Activated naive CD8-positive, alpha-beta T cell (primary cell): ENCODE measurements at regions not wholly inside any gene's neighbourhood (a gene's known extent, or its start where the extent isn't known, plus 50 kb on each side); places are given as distances from the start of the nearest gene placed in this dataset.

Source experiments
- H3K27ac Mint-ChIP-seq: one replicate; pipeline ENCODE4 v1.8.0; 2021; ENCODE audit warnings: mixed read lengths
- H3K27me3 Mint-ChIP-seq: one replicate; pipeline ENCODE4 v1.8.0; 2021; ENCODE audit warnings: mixed read lengths
- H3K36me3 Mint-ChIP-seq: one replicate; pipeline ENCODE4 v1.8.0; 2021; ENCODE audit warnings: mixed read lengths
- H3K4me1 Mint-ChIP-seq: one replicate; pipeline ENCODE4 v1.8.0; 2021; ENCODE audit warnings: low read depth, mixed read lengths
- H3K4me3 Mint-ChIP-seq: one replicate; pipeline ENCODE4 v1.8.0; 2021; ENCODE audit warnings: mild to moderate bottlenecking, mixed read lengths
- H3K9me3 Mint-ChIP-seq: one replicate; pipeline ENCODE4 v1.8.0; 2021; ENCODE audit warnings: low read depth, mixed read lengths

GRCh38 chr21:27695246-27695645, 728.4 kb upstream of the ADAMTS5 start:
- Mint-ChIP-seq H3K36me3 (no peaks in the 10 kb centered on the region), H3K9me3 (no peaks in the 10 kb centered on the region), H3K27me3 (peaks cover 4% of the 10 kb centered on the region), H3K27ac (no peak overlapping the region), H3K4me1 (no peaks in the 10 kb centered on the region), H3K4me3 (no peak overlapping the region)

GRCh38 chr21:27694667-27695066, 727.8 kb upstream of the ADAMTS5 start:
- Mint-ChIP-seq H3K27me3 (peaks cover 4% of the 10 kb centered on the region), H3K36me3 (no peaks in the 10 kb centered on the region), H3K27ac (no peak overlapping the region), H3K9me3 (no peaks in the 10 kb centered on the region), H3K4me3 (no peak overlapping the region), H3K4me1 (no peaks in the 10 kb centered on the region)

GRCh38 chr21:27693376-27693775, 726.5 kb upstream of the ADAMTS5 start:
- Mint-ChIP-seq H3K27me3 (peaks cover 4% of the 10 kb centered on the region), H3K36me3 (no peaks in the 10 kb centered on the region)

GRCh38 chr21:27691516-27691915, 724.6 kb upstream of the ADAMTS5 start:
- Mint-ChIP-seq H3K9me3 (peaks cover 5% of the 10 kb centered on the region), H3K27me3 (no peaks in the 10 kb centered on the region), H3K36me3 (no peaks in the 10 kb centered on the region), H3K4me1 (no peaks in the 10 kb centered on the region), H3K4me3 (no peak overlapping the region), H3K27ac (no peak overlapping the region)

More at GRCh38 chr21:27693376-27693775, 726.5 kb upstream of the ADAMTS5 start:
- H3K9me3 Mint-ChIP-seq, result peaks cover 3% of the 10 kb centered on the region
- H3K4me3 Mint-ChIP-seq, result no peak overlapping the region
- no peak overlapping the region for H3K27ac Mint-ChIP-seq
- H3K4me1 Mint-ChIP-seq, result no peaks in the 10 kb centered on the region

- Mint-ChIP-seq H3K9me3 (peaks cover 5% of the 10 kb centered on the region), H3K27ac (no peak overlapping the region), H3K27me3 (no peaks in the 10 kb centered on the region), H3K4me3 (no peak overlapping the region), H3K36me3 (no peaks in the 10 kb centered on the region), H3K4me1 (no peaks in the 10 kb centered on the region)
Measured at GRCh38 chr21:27691006-27691405, 724.1 kb upstream of the ADAMTS5 start.

GRCh38 chr21:27690426-27690825, 723.5 kb upstream of the ADAMTS5 start:
- Mint-ChIP-seq H3K4me3 (no peak overlapping the region), H3K27me3 (no peaks in the 10 kb centered on the region), H3K27ac (no peak overlapping the region), H3K36me3 (no peaks in the 10 kb centered on the region), H3K9me3 (peaks cover 5% of the 10 kb centered on the region), H3K4me1 (no peaks in the 10 kb centered on the region)

- H3K9me3 Mint-ChIP-seq, result peaks cover 5% of the 10 kb centered on the region
- H3K36me3 Mint-ChIP-seq, result no peaks in the 10 kb centered on the region
- no peaks in the 10 kb centered on the region for H3K4me1 Mint-ChIP-seq
- no peak overlapping the region for H3K4me3 Mint-ChIP-seq
- H3K27ac Mint-ChIP-seq, result no peak overlapping the region
- no peaks in the 10 kb centered on the region for H3K27me3 Mint-ChIP-seq
Measured at GRCh38 chr21:27688773-27689172, 721.9 kb upstream of the ADAMTS5 start.

GRCh38 chr21:27683292-27683691, 716.4 kb upstream of the ADAMTS5 start:
- H3K27me3 Mint-ChIP-seq, result no peaks in the 10 kb centered on the region
- no peak overlapping the region for H3K27ac Mint-ChIP-seq
- H3K4me3 Mint-ChIP-seq, result no peak overlapping the region
- no peaks in the 10 kb centered on the region for H3K36me3 Mint-ChIP-seq
- peaks cover 1% of the 10 kb centered on the region for H3K9me3 Mint-ChIP-seq
- no peaks in the 10 kb centered on the region for H3K4me1 Mint-ChIP-seq

- Mint-ChIP-seq H3K9me3 (no peaks in the 10 kb centered on the region), H3K4me3 (no peak overlapping the region), H3K36me3 (no peaks in the 10 kb centered on the region), H3K27ac (no peak overlapping the region), H3K4me1 (no peaks in the 10 kb centered on the region), H3K27me3 (no peaks in the 10 kb centered on the region)
Measured at GRCh38 chr21:27681841-27682240, 715.0 kb upstream of the ADAMTS5 start.

GRCh38 chr21:27681038-27681437, 714.1 kb upstream of the ADAMTS5 start:
- Mint-ChIP-seq H3K36me3 (no peaks in the 10 kb centered on the region), H3K4me1 (no peaks in the 10 kb centered on the region), H3K4me3 (no peak overlapping the region), H3K27ac (no peak overlapping the region), H3K9me3 (no peaks in the 10 kb centered on the region), H3K27me3 (no peaks in the 10 kb centered on the region)

- Mint-ChIP-seq H3K27ac (no peak overlapping the region), H3K4me1 (no peaks in the 10 kb centered on the region), H3K4me3 (no peak overlapping the region), H3K27me3 (no peaks in the 10 kb centered on the region), H3K9me3 (no peaks in the 10 kb centered on the region), H3K36me3 (no peaks in the 10 kb centered on the region)
Measured at GRCh38 chr21:27680181-27680580, 713.3 kb upstream of the ADAMTS5 start.

- Mint-ChIP-seq H3K9me3 (no peaks in the 10 kb centered on the region), H3K36me3 (no peaks in the 10 kb centered on the region), H3K4me1 (no peaks in the 10 kb centered on the region), H3K27ac (no peak overlapping the region), H3K27me3 (no peaks in the 10 kb centered on the region), H3K4me3 (no peak overlapping the region)
Measured at GRCh38 chr21:27678511-27678910, 711.6 kb upstream of the ADAMTS5 start.

GRCh38 chr21:27677546-27677945, 710.7 kb upstream of the ADAMTS5 start:
- H3K27me3 Mint-ChIP-seq, result no peaks in the 10 kb centered on the region
- H3K36me3 Mint-ChIP-seq, result no peaks in the 10 kb centered on the region
- H3K4me1 Mint-ChIP-seq, result no peaks in the 10 kb centered on the region
- no peak overlapping the region for H3K27ac Mint-ChIP-seq
- H3K9me3 Mint-ChIP-seq, result no peaks in the 10 kb centered on the region
- no peak overlapping the region for H3K4me3 Mint-ChIP-seq

- Mint-ChIP-seq H3K27me3 (no peaks in the 10 kb centered on the region), H3K4me3 (no peak overlapping the region), H3K36me3 (no peaks in the 10 kb centered on the region), H3K27ac (no peak overlapping the region), H3K9me3 (no peaks in the 10 kb centered on the region), H3K4me1 (no peaks in the 10 kb centered on the region)
Measured at GRCh38 chr21:27675306-27675705, 708.4 kb upstream of the ADAMTS5 start.

- no peak overlapping the region for H3K27ac Mint-ChIP-seq
- no peaks in the 10 kb centered on the region for H3K9me3 Mint-ChIP-seq
- H3K36me3 Mint-ChIP-seq, result no peaks in the 10 kb centered on the region
- no peaks in the 10 kb centered on the region for H3K27me3 Mint-ChIP-seq
- H3K4me3 Mint-ChIP-seq, result no peak overlapping the region
- H3K4me1 Mint-ChIP-seq, result no peaks in the 10 kb centered on the region
Measured at GRCh38 chr21:27674041-27674615, 707.2 kb upstream of the ADAMTS5 start.

GRCh38 chr21:27673581-27673980, 706.7 kb upstream of the ADAMTS5 start:
- H3K9me3 Mint-ChIP-seq, result no peaks in the 10 kb centered on the region
- H3K27ac Mint-ChIP-seq, result no peak overlapping the region
- H3K4me1 Mint-ChIP-seq, result no peaks in the 10 kb centered on the region
- H3K4me3 Mint-ChIP-seq, result no peak overlapping the region
- no peaks in the 10 kb centered on the region for H3K27me3 Mint-ChIP-seq
- H3K36me3 Mint-ChIP-seq, result no peaks in the 10 kb centered on the region
